Activated T-helper 9 cell treated with anti-CD3 and anti-CD28 coated beads, Interleukin-2, amount 50 U/mL, for 16 hours (primary cell): ENCODE measurements at regions not wholly inside any gene's neighbourhood (a gene's known extent, or its start where the extent isn't known, plus 50 kb on each side); places are given as distances from the start of the nearest gene placed in this dataset.
"Not testable (repeated sequence)": the region's sequence is repeated elsewhere in the genome, so short reads cannot be mapped to it uniquely, and the experiment has no call there.

Experiments used
- DNase-seq: peaks from one replicate; pipeline ENCODE4 v3.0.0-alpha.2; 2020; ENCODE audit warnings: low read depth

- DNase-seq, result not testable (repeated sequence)
Measured at GRCh38 chr14:105639969-105640931, 113.9 kb downstream of the TMEM121 start.

GRCh38 chr14:105641075-105641937 is 114.9 kb downstream of the TMEM121 start:
- no peak for DNase-seq

- DNase-seq, result not testable (repeated sequence)
Measured at GRCh38 chr14:105641951-105642350, 115.6 kb downstream of the TMEM121 start.

- not testable (repeated sequence) for DNase-seq
Measured at GRCh38 chr14:105642486-105642885, 116.1 kb downstream of the TMEM121 start.

GRCh38 chr14:105643406-105644052 is 117.1 kb downstream of the TMEM121 start:
- DNase-seq, result not testable (repeated sequence)

GRCh38 chr14:105644053-105644435 is 117.7 kb downstream of the TMEM121 start:
- DNase-seq, result not testable (repeated sequence)

- not testable (repeated sequence) for DNase-seq
Measured at GRCh38 chr14:105644457-105644856, 118.1 kb downstream of the TMEM121 start.

- not testable (repeated sequence) for DNase-seq
Measured at GRCh38 chr14:105644891-105645290, 118.5 kb downstream of the TMEM121 start.

- not testable (repeated sequence) for DNase-seq
Measured at GRCh38 chr14:105645389-105645788, 119.0 kb downstream of the TMEM121 start.

- DNase-seq, result no peak
Measured at GRCh38 chr14:105646175-105646574, 119.8 kb downstream of the TMEM121 start.

- DNase-seq, result not testable (repeated sequence)
Measured at GRCh38 chr14:105646711-105647281, 120.4 kb downstream of the TMEM121 start.

- DNase-seq, result not testable (repeated sequence)
Measured at GRCh38 chr14:105647426-105647783, 121.0 kb downstream of the TMEM121 start.

GRCh38 chr14:105647784-105648608 is 121.6 kb downstream of the TMEM121 start:
- DNase-seq, result no peak

- not testable (repeated sequence) for DNase-seq
Measured at GRCh38 chr14:105648609-105649535, 122.5 kb downstream of the TMEM121 start.

- not testable (repeated sequence) for DNase-seq
Measured at GRCh38 chr14:105652317-105652716, 125.9 kb downstream of the TMEM121 start.

- not testable (repeated sequence) for DNase-seq
Measured at GRCh38 chr14:105653921-105654320, 127.5 kb downstream of the TMEM121 start.

- not testable (repeated sequence) for DNase-seq
Measured at GRCh38 chr14:105659255-105659654, 132.9 kb downstream of the TMEM121 start.

GRCh38 chr14:105659935-105660527 is 133.6 kb downstream of the TMEM121 start:
- no peak for DNase-seq

GRCh38 chr14:105660816-105661531 is 134.6 kb downstream of the TMEM121 start:
- no peak for DNase-seq
